BJ (cell line): ENCODE measurements at regions not wholly inside any gene's neighbourhood (a gene's known extent, or its start where the extent isn't known, plus 50 kb on each side); places are given as distances from the start of the nearest gene placed in this dataset.

ENCODE experiments used
- CTCF ChIA-PET: fragments of 350-600 bp; formaldehyde crosslinking; extraction: SDS; loops from one replicate; lab custom pipeline; 2021; ENCODE audit warnings: antibody characterized with exemption, inconsistent platforms; lab: Yijun Ruan, JAX
- POLR2A ChIA-PET: fragments of 300-600 bp; sonication (Branson Sonifier 250); formaldehyde crosslinking; extraction: SDS; loops from one replicate; lab custom pipeline; 2021; ENCODE audit warnings: antibody characterized with exemption; lab: Charles Lee
- DNase-seq: peaks from one replicate; pipeline ENCODE4 v3.0.0-alpha.2; 2011; ENCODE audit warnings: low read depth
- H3K27me3 ChIP-seq: 2 replicates; pipeline ENCODE4 v1.6.0; 2011; ENCODE audit warnings: low read length; ENCODE audit not compliant: control insufficient read depth, insufficient read depth
- H3K36me3 ChIP-seq: 2 replicates; pipeline ENCODE4 v1.5.1; 2011; ENCODE audit warnings: low read length; ENCODE audit not compliant: control insufficient read depth, insufficient read depth
- H3K4me3 ChIP-seq: 2 replicates; pipeline ENCODE4 v1.5.1; 2011; ENCODE audit warnings: low read depth, mild to moderate bottlenecking, control low read depth, low read length
- TF ChIP-seq, protein P1 (sequence below): IDR thresholded peaks from 2 replicates; pipeline ENCODE4 v1.5.1; 2011; ENCODE audit warnings: low read depth, mild to moderate bottlenecking, control low read depth, inconsistent platforms, low read length, moderate library complexity; ENCODE audit not compliant: insufficient read depth

- DNase-seq = no peak
- TF ChIP-seq, protein P1, sequence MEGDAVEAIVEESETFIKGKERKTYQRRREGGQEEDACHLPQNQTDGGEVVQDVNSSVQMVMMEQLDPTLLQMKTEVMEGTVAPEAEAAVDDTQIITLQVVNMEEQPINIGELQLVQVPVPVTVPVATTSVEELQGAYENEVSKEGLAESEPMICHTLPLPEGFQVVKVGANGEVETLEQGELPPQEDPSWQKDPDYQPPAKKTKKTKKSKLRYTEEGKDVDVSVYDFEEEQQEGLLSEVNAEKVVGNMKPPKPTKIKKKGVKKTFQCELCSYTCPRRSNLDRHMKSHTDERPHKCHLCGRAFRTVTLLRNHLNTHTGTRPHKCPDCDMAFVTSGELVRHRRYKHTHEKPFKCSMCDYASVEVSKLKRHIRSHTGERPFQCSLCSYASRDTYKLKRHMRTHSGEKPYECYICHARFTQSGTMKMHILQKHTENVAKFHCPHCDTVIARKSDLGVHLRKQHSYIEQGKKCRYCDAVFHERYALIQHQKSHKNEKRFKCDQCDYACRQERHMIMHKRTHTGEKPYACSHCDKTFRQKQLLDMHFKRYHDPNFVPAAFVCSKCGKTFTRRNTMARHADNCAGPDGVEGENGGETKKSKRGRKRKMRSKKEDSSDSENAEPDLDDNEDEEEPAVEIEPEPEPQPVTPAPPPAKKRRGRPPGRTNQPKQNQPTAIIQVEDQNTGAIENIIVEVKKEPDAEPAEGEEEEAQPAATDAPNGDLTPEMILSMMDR = no peak
- CTCF ChIA-PET = no interaction called here
- no peak overlapping the region for H3K4me3 ChIP-seq
- POLR2A ChIA-PET = no interaction called here
- no peaks in the 10 kb centered on the region for H3K27me3 ChIP-seq
- no peaks in the 10 kb centered on the region for H3K36me3 ChIP-seq
Observed at GRCh38 chr11:31895926-31896325, 84.8 kb upstream of the PAX6 start.

- TF ChIP-seq, protein P1 = no peak
- CTCF ChIA-PET = interaction anchor here (0.8 kb wide), 1 partner anchor 486 kb away, joined by 3 read pairs; no protein-coding TSS in a partner anchor
Observed at GRCh38 chr11:31887180-31887579, 76.1 kb upstream of the PAX6 start.

DNA sequence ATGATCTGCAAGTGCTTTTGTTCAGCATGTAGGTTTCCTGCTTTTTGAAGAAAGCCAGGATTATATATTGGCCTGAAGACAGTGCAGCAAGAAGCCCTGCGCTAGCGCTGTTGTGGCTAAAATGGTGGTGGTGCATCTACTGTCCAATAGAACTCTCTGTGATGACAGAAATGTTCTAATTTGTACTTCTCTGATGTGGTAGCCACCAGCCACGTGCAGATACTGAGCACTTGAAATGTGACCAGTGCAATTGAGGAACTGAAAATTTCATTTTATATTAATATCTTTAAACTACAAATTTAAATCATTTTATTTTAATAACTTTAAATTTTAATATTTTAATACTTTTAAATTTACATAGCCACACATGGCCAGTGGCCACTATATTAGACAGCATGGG is 73.0 kb upstream of the PAX6 start:
- H3K36me3 ChIP-seq = no peaks in the 10 kb centered on the region
- no peaks in the 10 kb centered on the region for H3K27me3 ChIP-seq
- TF ChIP-seq, protein P1 = no peak
- POLR2A ChIA-PET = no interaction called here
- CTCF ChIA-PET = no interaction called here
- no peak for DNase-seq
- no peak overlapping the region for H3K4me3 ChIP-seq

More at GRCh38 chr11:31887180-31887579, 76.1 kb upstream of the PAX6 start:
- POLR2A ChIA-PET = no interaction called here
- no peaks in the 10 kb centered on the region for H3K36me3 ChIP-seq
- H3K4me3 ChIP-seq = no peak overlapping the region
- no peaks in the 10 kb centered on the region for H3K27me3 ChIP-seq
- DNase-seq = no peak

GRCh38 chr11:31883435-31883834 is 72.3 kb upstream of the PAX6 start:
- TF ChIP-seq, protein P1 = no peak
- ChIA-PET POLR2A (no interaction called here), CTCF (interaction anchor here (1.7 kb wide), 1 partner anchor 75 kb away, joined by 7 read pairs; no protein-coding TSS in a partner anchor)
- Histone ChIP-seq H3K4me3 (no peak overlapping the region), H3K27me3 (no peaks in the 10 kb centered on the region), H3K36me3 (no peaks in the 10 kb centered on the region)
- no peak for DNase-seq

DNA sequence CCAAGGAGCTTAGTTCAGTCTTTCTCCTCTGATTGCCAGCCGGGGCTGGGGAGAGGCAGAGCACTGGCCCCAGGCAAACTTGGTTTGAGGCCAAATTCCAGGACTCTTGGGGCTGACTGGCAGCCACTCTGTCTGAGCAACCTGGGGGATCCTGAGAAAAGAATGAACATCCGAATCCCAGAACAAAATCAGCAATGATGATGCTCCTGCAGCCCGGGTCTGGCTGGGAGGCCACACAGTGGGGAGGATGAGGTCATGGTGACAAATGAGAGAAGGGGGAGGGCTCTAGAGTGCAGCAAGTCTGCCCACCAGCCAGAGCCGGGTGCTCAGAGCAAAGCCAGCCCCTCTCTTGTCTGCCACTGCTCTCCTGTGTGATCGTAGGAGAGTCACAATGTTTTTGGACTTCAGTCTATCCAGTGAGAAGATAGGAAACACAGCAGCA is 71.8 kb upstream of the PAX6 start:
- CTCF ChIA-PET = interaction anchor here (0.8 to 1.7 kb wide), 2 partner anchors 18 to 75 kb away, joined by 3 to 7 read pairs; no protein-coding TSS in a partner anchor
- no peak overlapping the region for H3K4me3 ChIP-seq
- no peaks in the 10 kb centered on the region for H3K36me3 ChIP-seq
- TF ChIP-seq, protein P1 = no peak
- H3K27me3 ChIP-seq = no peaks in the 10 kb centered on the region
- POLR2A ChIA-PET = no interaction called here
- no peak for DNase-seq
